ENCODE measurements at regions not wholly inside any gene's neighbourhood (a gene's known extent, or its start where the extent isn't known, plus 50 kb on each side); places are given as distances from the start of the nearest gene placed in this dataset.

GRCh38 chr7:26531926-26532325, 240.3 kb downstream of the SNX10 start:
- Histone ChIP-seq H4K8ac (ENCODE audit: extremely low read depth, insufficient read depth, low read length) (no peak overlapping the region), H3K4ac (replicated peaks; ENCODE audit: insufficient read length, low read depth, low read length) (no peak overlapping the region), H2BK12ac (ENCODE audit: low read depth, low read length) (no peak overlapping the region), H3K4me1 (replicated peaks in 1 of 4; ENCODE audit: control insufficient read depth in 3 of 4, insufficient read depth in 4 of 4, low read length in 3 of 4) (no peaks in the 10 kb centered on the region), H3K23me2 (ENCODE audit: low read depth, low read length) (no peaks in the 10 kb centered on the region), H3K79me2 (ENCODE audit: control insufficient read depth in 1 of 2, insufficient read depth in 2 of 2, low read length in 2 of 2) (no peaks in the 10 kb centered on the region), H2BK5ac (ENCODE audit: low read depth, low read length) (no peak overlapping the region), H3K9ac (replicated peaks in 1 of 4; ENCODE audit: extremely low read depth in 1 of 4, low read depth in 3 of 4, low read length in 3 of 4) (no peak overlapping the region), H2AFZ (ENCODE audit: low read length) (no peak overlapping the region), H3K27ac (ENCODE audit: low read depth, low read length) (no peak overlapping the region), H3K9me3 (ENCODE audit: insufficient read depth in 2 of 2, low read depth in 1 of 2, low read length in 1 of 2) (no peaks in the 10 kb centered on the region), H3K56ac (replicated peaks; ENCODE audit: insufficient read length, low read depth, low read length) (no peak overlapping the region), H2BK15ac (ENCODE audit: low read length) (no peak overlapping the region), H2BK20ac (ENCODE audit: low read length) (no peak overlapping the region), H3K23ac (ENCODE audit: insufficient read length) (no peak overlapping the region), H3K14ac (ENCODE audit: insufficient read length) (no peak overlapping the region), H4K91ac (replicated peaks; ENCODE audit: insufficient read length, low read length) (no peak overlapping the region), H4K20me1 (replicated peaks in 1 of 2; ENCODE audit: control insufficient read depth in 1 of 2, insufficient read depth in 2 of 2, low read length in 2 of 2) (no peaks in the 10 kb centered on the region), H4K5ac (ENCODE audit: insufficient read length, low read depth, low read length) (no peak overlapping the region), H2AK5ac (ENCODE audit: low read depth, low read length) (no peak overlapping the region), H3K79me1 (ENCODE audit: low read depth, low read length) (no peaks in the 10 kb centered on the region), H3K4me3 (ENCODE audit: extremely low read depth in 1 of 4, insufficient read depth in 2 of 4, low read depth in 3 of 4, low read length in 4 of 4) (no peak overlapping the region), H3K18ac (ENCODE audit: extremely low read depth, low read length) (no peak overlapping the region), H2BK120ac (replicated peaks; ENCODE audit: low read depth, low read length) (no peak overlapping the region), H3K4me2 (ENCODE audit: insufficient read depth in 1 of 2, low read depth in 2 of 2, low read length in 2 of 2) (no peak overlapping the region), H3K36me3 (ENCODE audit: control insufficient read depth in 2 of 4, insufficient read depth in 4 of 4, low read length in 3 of 4) (no peaks in the 10 kb centered on the region), H3K27me3 (replicated peaks in 1 of 4; ENCODE audit: control insufficient read depth in 3 of 4, extremely low read depth in 1 of 4, insufficient read depth in 3 of 4, low read length in 3 of 4) (no peaks in the 10 kb centered on the region)
- no peak for DNase-seq (ENCODE audit: low read depth in 1 of 2, low spot score in 2 of 2)
- 90% methylated on average over 1 of the region's 1 CpG; no CpG with 5 or more reads in 1 of the 2 experiments for WGBS, 2 experiments (ENCODE audit: extremely low coverage in 1 of 2, insufficient coverage in 1 of 2, insufficient read length in 1 of 2, insufficient replicate concordance in 2 of 2, low coverage in 1 of 2, low lambda C conversion rate in 2 of 2, missing lambda C conversion rate in 1 of 2)
- CTCF ChIA-PET (ENCODE audit: partially characterized antibody), result interaction anchor here (1.0 to 1.2 kb wide), 3 partner anchors 154 to 166 kb away, joined by 3 to 4 read pairs (median 3); no protein-coding TSS in a partner anchor
- no peak for FAIRE-seq
- POLR2A ChIA-PET (ENCODE audit: partially characterized antibody), result no interaction called here
- TF ChIP-seq SUZ12 (IDR thresholded peaks at IDR 0.05; ENCODE audit: low read length), result no peak
